T-cell (primary cell): ENCODE measurements at regions not wholly inside any gene's neighbourhood (a gene's known extent, or its start where the extent isn't known, plus 50 kb on each side); places are given as distances from the start of the nearest gene placed in this dataset.

Source experiments
- ATAC-seq, 4 experiments: fragments of 200-7000 bp in 3 of 4; fragments of 150-1000 bp in 1 of 4; cut with Tn5 transposase; replicated peaks in 1 of 4; 1 replicate in 3 of 4; 2 replicates in 1 of 4; pipeline ENCODE4 v1.10.0; 2021; ENCODE audit warnings: moderate library complexity in 3 of 4, mild to moderate bottlenecking in 2 of 4, moderate number of reproducible peaks in 1 of 4
- CTCF ChIA-PET, 2 donors: fragments of 300-600 bp; sonication (Branson Sonifier 250); formaldehyde crosslinking; loops; one replicate each; lab custom pipeline; 2022; ENCODE audit warnings: antibody characterized with exemption in 2 of 2; lab: Charles Lee
- POLR2A ChIA-PET, 2 donors: fragments of 300-600 bp; sonication (Branson Sonifier 250); formaldehyde crosslinking; loops; one replicate each; lab custom pipeline; 2022; ENCODE audit warnings: antibody characterized with exemption in 2 of 2; lab: Charles Lee
- DNase-seq, 35 experiments: peaks; one replicate each; pipeline versions ENCODE4 v3.0.0 to v3.0.0-alpha.2; 2013 to 2023
- H3K27ac ChIP-seq: one replicate; pipeline ENCODE4 v1.5.1; 2013; ENCODE audit warnings: low read length
- H3K27me3 ChIP-seq, 2 experiments: replicated peaks in 1 of 2; 1 replicate in 1 of 2; 2 replicates in 1 of 2; pipeline versions ENCODE4 v1.6.1 to v1.7.0; 2013; ENCODE audit warnings: low read length in 1 of 2, mixed read lengths in 1 of 2; ENCODE audit not compliant: control insufficient read depth in 2 of 2, insufficient read depth in 2 of 2; ENCODE audit errors: extremely low read depth in 1 of 2
- H3K36me3 ChIP-seq, 2 donors: 1 replicate in 1 of 2; 2 replicates in 1 of 2; pipeline versions ENCODE4 v1.6.1 to v1.7.0; 2013; ENCODE audit warnings: low read length in 1 of 2; ENCODE audit not compliant: control insufficient read depth in 2 of 2, insufficient read depth in 1 of 2; ENCODE audit errors: extremely low read depth in 1 of 2
- H3K4me1 ChIP-seq, 2 experiments: 1 replicate in 1 of 2; 2 replicates in 1 of 2; pipeline versions ENCODE4 v1.6.1 to v1.7.0; 2013; ENCODE audit warnings: low read length in 2 of 2, mixed read lengths in 1 of 2; ENCODE audit not compliant: insufficient read depth in 2 of 2, control insufficient read depth in 1 of 2; ENCODE audit errors: extremely low read depth in 1 of 2
- H3K4me3 ChIP-seq, 2 donors: 1 replicate in 1 of 2; 2 replicates in 1 of 2; pipeline versions ENCODE4 v1.5.1 to v1.7.0; 2013; ENCODE audit warnings: mild to moderate bottlenecking in 2 of 2, low read length in 1 of 2, moderate library complexity in 1 of 2; ENCODE audit not compliant: control insufficient read depth in 1 of 2; ENCODE audit errors: extremely low read depth in 1 of 2
- H3K9me3 ChIP-seq: 2 replicates; pipeline ENCODE4 v1.7.0; 2013
- H3K27ac Mint-ChIP-seq, 2 donors: one replicate each; pipeline ENCODE4 v1.8.0; 2020 to 2021; ENCODE audit warnings: mild to moderate bottlenecking in 2 of 2, mixed read lengths in 2 of 2
- H3K27me3 Mint-ChIP-seq, 2 donors: one replicate each; pipeline ENCODE4 v1.8.0; 2021 to 2022; ENCODE audit warnings: mixed read lengths in 2 of 2
- H3K36me3 Mint-ChIP-seq: one replicate; pipeline ENCODE4 v1.8.0; 2021; ENCODE audit warnings: mixed read lengths
- H3K4me1 Mint-ChIP-seq, 3 donors: one replicate each; pipeline ENCODE4 v1.8.0; 2020 to 2022; ENCODE audit warnings: mixed read lengths in 3 of 3, mild to moderate bottlenecking in 1 of 3
- H3K4me3 Mint-ChIP-seq, 3 donors: one replicate each; pipeline ENCODE4 v1.8.0; 2020 to 2022; ENCODE audit warnings: mild to moderate bottlenecking in 3 of 3, mixed read lengths in 3 of 3, moderate library complexity in 3 of 3
- H3K9me3 Mint-ChIP-seq, 3 donors: one replicate each; pipeline ENCODE4 v1.8.0; 2020 to 2022; ENCODE audit warnings: mixed read lengths in 3 of 3
- WGBS: methylation state at CpG from one replicate; pipeline ENCODE4 v1.1.5; 2013; ENCODE audit warnings: missing lambda C conversion rate; ENCODE audit not compliant: insufficient coverage; 5-methylcytosine and 5-hydroxymethylcytosine counted together

- ATAC-seq = no peak
- H3K4me3 Mint-ChIP-seq = no peak overlapping the region
- no CpG with 5 or more reads among the region's 2 CpGs for WGBS
- no peak overlapping the region for H3K27ac ChIP-seq
- H3K4me1 ChIP-seq = no peaks in the 10 kb centered on the region
- no peaks in the 10 kb centered on the region for H3K9me3 ChIP-seq
- H3K4me3 ChIP-seq = no peak overlapping the region
- no peaks in the 10 kb centered on the region for H3K4me1 Mint-ChIP-seq
- H3K27me3 Mint-ChIP-seq = no peaks in the 10 kb centered on the region
- ChIA-PET CTCF (no interaction called here), POLR2A (no interaction called here)
- H3K36me3 Mint-ChIP-seq = no peaks in the 10 kb centered on the region
- no peak overlapping the region for H3K27ac Mint-ChIP-seq
- no peaks in the 10 kb centered on the region for H3K36me3 ChIP-seq
- peaks cover 19 to 35% (median 20%) of the 10 kb centered on the region in 3 donors for H3K9me3 Mint-ChIP-seq
- H3K27me3 ChIP-seq = no peaks in the 10 kb centered on the region
- DNase-seq = no peak
Observed at GRCh38 chr3:176399193-176399592, 798.1 kb downstream of the TBL1XR1 start.

DNA sequence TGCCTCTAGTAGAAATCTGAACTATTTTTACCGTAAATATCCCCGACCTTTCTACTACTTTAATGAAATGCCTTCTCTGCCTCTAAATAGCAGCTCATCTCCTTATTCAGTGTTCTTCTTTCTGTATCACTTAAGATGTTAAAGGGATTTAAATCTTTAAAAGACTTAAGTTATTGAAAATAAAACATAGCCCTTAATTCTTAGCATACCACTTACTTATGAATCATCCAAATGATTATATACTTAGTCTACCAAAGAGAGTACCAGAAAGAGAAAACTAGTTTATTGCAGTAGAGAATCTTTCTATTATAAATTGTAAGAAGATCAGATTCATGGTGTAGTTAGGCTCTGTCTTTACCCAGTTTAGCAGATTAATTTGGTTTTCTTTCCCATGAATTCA lies 802.0 kb downstream of the TBL1XR1 start:
- Mint-ChIP-seq H3K4me3 (no peak overlapping the region), H3K27ac (no peak overlapping the region), H3K4me1 (no peaks in the 10 kb centered on the region), H3K27me3 (no peaks in the 10 kb centered on the region), H3K36me3 (no peaks in the 10 kb centered on the region), H3K9me3 (peaks cover 24 to 38% (median 24%) of the 10 kb centered on the region in 3 donors)
- no CpG with 5 or more reads among the region's 2 CpGs for WGBS
- no peak for DNase-seq
- POLR2A ChIA-PET = no interaction called here
- Histone ChIP-seq H3K27ac (no peak overlapping the region), H3K4me3 (no peak overlapping the region), H3K27me3 (no peaks in the 10 kb centered on the region), H3K36me3 (no peaks in the 10 kb centered on the region), H3K4me1 (no peaks in the 10 kb centered on the region), H3K9me3 (no peaks in the 10 kb centered on the region)
- CTCF ChIA-PET = no interaction called here
- ATAC-seq = no peak

DNA sequence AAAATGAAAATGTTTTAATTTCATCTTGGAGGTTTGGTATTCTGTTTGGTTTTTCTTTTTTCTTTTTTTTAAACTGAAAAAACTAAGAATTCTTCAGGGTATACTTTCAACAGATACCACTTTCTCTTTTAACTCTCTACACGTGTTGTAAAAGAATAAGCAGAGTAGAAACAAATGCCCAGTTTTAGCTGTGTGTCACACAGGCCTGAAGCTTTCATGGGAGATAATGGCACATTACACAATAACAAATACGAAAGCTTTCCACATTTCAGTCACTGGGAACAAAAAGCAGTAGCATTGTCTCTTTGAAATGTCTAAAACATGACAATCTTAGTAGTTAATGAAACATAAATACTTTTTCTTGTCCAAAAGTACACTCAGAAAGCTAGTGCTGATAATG lies 818.5 kb downstream of the TBL1XR1 start:
- WGBS = no CpG with 5 or more reads among the region's 2 CpGs
- H3K4me1 Mint-ChIP-seq = no peaks in the 10 kb centered on the region
- no peak for ATAC-seq
- Histone ChIP-seq H3K36me3 (no peaks in the 10 kb centered on the region), H3K4me1 (no peaks in the 10 kb centered on the region), H3K27ac (no peak overlapping the region), H3K4me3 (no peak overlapping the region), H3K9me3 (no peaks in the 10 kb centered on the region), H3K27me3 (no peaks in the 10 kb centered on the region)
- no peaks in the 10 kb centered on the region for H3K27me3 Mint-ChIP-seq
- no peak for DNase-seq
- peaks cover 3 to 4% (median 3%) of the 10 kb centered on the region in 3 donors for H3K9me3 Mint-ChIP-seq
- ChIA-PET POLR2A (no interaction called here), CTCF (no interaction called here)
- no peaks in the 10 kb centered on the region for H3K36me3 Mint-ChIP-seq
- H3K4me3 Mint-ChIP-seq = no peak overlapping the region
- H3K27ac Mint-ChIP-seq = no peak overlapping the region

DNA sequence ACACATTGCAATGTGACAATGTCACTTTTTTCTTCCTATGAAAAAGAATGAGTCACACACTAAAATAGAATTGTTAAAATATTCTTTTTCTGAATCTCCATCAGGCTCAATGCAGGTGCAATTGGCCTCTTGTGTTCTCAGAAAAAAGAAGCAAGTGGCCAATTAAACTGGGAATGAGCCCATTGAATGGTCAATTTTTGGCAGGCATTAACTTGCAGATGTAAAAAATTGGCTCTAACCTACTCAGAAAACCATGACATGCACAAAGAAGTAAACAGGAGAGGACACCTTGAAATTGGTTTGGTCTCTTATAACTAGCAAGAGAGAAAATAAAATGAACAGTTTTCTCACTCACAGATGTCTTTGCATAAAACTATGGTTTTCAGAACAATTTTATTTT lies 820.8 kb downstream of the TBL1XR1 start:
- ATAC-seq = no peak
- H3K27ac Mint-ChIP-seq = no peak overlapping the region

GRCh38 chr3:176375519-176375918 lies 821.8 kb downstream of the TBL1XR1 start:
- CTCF ChIA-PET = no interaction called here
- Histone ChIP-seq H3K9me3 (no peaks in the 10 kb centered on the region), H3K4me1 (no peaks in the 10 kb centered on the region), H3K27ac (no peak overlapping the region), H3K36me3 (no peaks in the 10 kb centered on the region), H3K27me3 (no peaks in the 10 kb centered on the region), H3K4me3 (no peak overlapping the region)
- DNase-seq (no peak), ATAC-seq (no peak)
- Mint-ChIP-seq H3K27ac (no peak overlapping the region), H3K9me3 (peaks cover 0 to 8% (median 3%) of the 10 kb centered on the region in 3 donors), H3K27me3 (no peaks in the 10 kb centered on the region), H3K36me3 (no peaks in the 10 kb centered on the region), H3K4me3 (no peak overlapping the region), H3K4me1 (no peaks in the 10 kb centered on the region)
- POLR2A ChIA-PET = interaction anchor here in 1 of 2 donors (0.7 kb wide), 1 partner anchor 423 kb away, joined by 6 read pairs; no protein-coding TSS in a partner anchor
- WGBS = 60% methylated on average over 1 of the region's 1 CpG

More for the DNA sequence above, 820.8 kb downstream of the TBL1XR1 start:
- Mint-ChIP-seq H3K4me1 (no peaks in the 10 kb centered on the region), H3K36me3 (no peaks in the 10 kb centered on the region), H3K4me3 (no peak overlapping the region), H3K27me3 (no peaks in the 10 kb centered on the region), H3K9me3 (peaks cover 2 to 8% (median 3%) of the 10 kb centered on the region in 3 donors)
- Histone ChIP-seq H3K4me3 (no peak overlapping the region), H3K36me3 (no peaks in the 10 kb centered on the region), H3K27ac (no peak overlapping the region), H3K27me3 (no peaks in the 10 kb centered on the region), H3K9me3 (no peaks in the 10 kb centered on the region), H3K4me1 (no peaks in the 10 kb centered on the region)
- POLR2A ChIA-PET = no interaction called here
- no peak for DNase-seq
- CTCF ChIA-PET = no interaction called here

DNA sequence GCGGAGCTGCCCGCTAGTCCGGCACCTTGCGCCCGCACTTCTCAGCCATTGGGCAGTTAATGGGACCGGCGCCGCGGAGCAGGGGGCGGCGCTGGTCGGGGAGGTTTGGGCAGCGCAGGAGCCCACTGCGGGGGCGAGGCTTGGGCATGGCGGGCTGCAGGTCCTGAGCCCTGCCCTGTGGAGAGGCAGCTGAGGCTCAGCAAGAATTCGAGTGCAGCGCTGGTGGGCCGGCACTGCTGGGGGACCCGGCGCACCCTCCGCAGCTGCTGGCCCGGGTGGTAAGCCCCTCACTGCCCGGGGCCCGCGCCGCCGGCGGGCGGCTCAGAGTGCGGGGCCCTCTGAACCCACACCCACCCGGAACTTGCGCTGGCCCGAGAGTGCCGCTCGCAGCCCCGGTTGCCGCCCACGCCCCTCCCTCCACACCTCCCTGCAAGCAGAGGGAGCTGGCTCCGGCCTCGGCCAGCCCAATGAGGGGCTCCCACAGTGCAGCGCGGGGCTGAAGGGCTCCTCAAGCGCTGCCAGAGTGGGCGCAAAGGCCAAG lies 835.0 kb downstream of the TBL1XR1 start:
- WGBS = 91% methylated on average over 44 of the region's 45 CpGs

GRCh38 chr3:176359211-176359610 lies 838.1 kb downstream of the TBL1XR1 start:
- DNase-seq (no peak), ATAC-seq (no peak)
- Mint-ChIP-seq H3K4me3 (no peak overlapping the region), H3K9me3 (peaks cover 2 to 12% (median 3%) of the 10 kb centered on the region in 3 donors), H3K36me3 (no peaks in the 10 kb centered on the region), H3K27me3 (no peaks in the 10 kb centered on the region), H3K4me1 (no peaks in the 10 kb centered on the region), H3K27ac (no peak overlapping the region)
- H3K36me3 ChIP-seq = no peaks in the 10 kb centered on the region
- ChIA-PET POLR2A (interaction anchor here in 1 of 2 donors (0.6 kb wide), 1 partner anchor 938 kb away, joined by 3 read pairs; no protein-coding TSS in a partner anchor), CTCF (no interaction called here)
- H3K4me3 ChIP-seq = no peak overlapping the region
- no peaks in the 10 kb centered on the region for H3K9me3 ChIP-seq
- H3K27ac ChIP-seq = no peak overlapping the region
- H3K4me1 ChIP-seq = no peaks in the 10 kb centered on the region
- H3K27me3 ChIP-seq = no peaks in the 10 kb centered on the region
- WGBS = no CpG with 5 or more reads among the region's 3 CpGs

More for the DNA sequence above, 835.0 kb downstream of the TBL1XR1 start:
- H3K9me3 Mint-ChIP-seq = peaks cover 2 to 12% (median 3%) of the 10 kb centered on the region in 3 donors
- ATAC-seq (no peak), DNase-seq (no peak)
- Histone ChIP-seq H3K4me1 (no peaks in the 10 kb centered on the region), H3K27ac (no peak overlapping the region), H3K36me3 (no peaks in the 10 kb centered on the region), H3K9me3 (no peaks in the 10 kb centered on the region), H3K27me3 (no peaks in the 10 kb centered on the region), H3K4me3 (no peak overlapping the region)
- ChIA-PET CTCF (no interaction called here), POLR2A (no interaction called here)
- no peaks in the 10 kb centered on the region for H3K36me3 Mint-ChIP-seq
- H3K27me3 Mint-ChIP-seq = no peaks in the 10 kb centered on the region
- no peaks in the 10 kb centered on the region for H3K4me1 Mint-ChIP-seq
- no peak overlapping the region for H3K27ac Mint-ChIP-seq
- H3K4me3 Mint-ChIP-seq = no peak overlapping the region
